ENCODE measurements at regions not wholly inside any gene's neighbourhood (a gene's known extent, or its start where the extent isn't known, plus 50 kb on each side); places are given as distances from the start of the nearest gene placed in this dataset.

- TF ChIP-seq POLR2AphosphoS5 (IDR thresholded peaks at IDR 0.05; ENCODE audit: low read depth, low read length) (no peak), FOXP2 (optimal IDR thresholded peaks at IDR 0.05; ENCODE audit: borderline replicate concordance, extremely low read depth, extremely low read length, insufficient read depth) (no peak), REST (IDR thresholded peaks at IDR 0.05; ENCODE audit: insufficient read depth in 1 of 2, low read depth in 2 of 2, low read length in 2 of 2) (no peak), TAF1 (IDR thresholded peaks at IDR 0.05; ENCODE audit: borderline replicate concordance, insufficient read depth, low read length) (no peak)
These were observed 197.0 kb downstream of the PHLDA1 start for GRCh38 chr12:75834591-75834990.

Data from PFSK-1 (cell line).